ENCODE measurements at regions not wholly inside any gene's neighbourhood (a gene's known extent, or its start where the extent isn't known, plus 50 kb on each side); places are given as distances from the start of the nearest gene placed in this dataset.
A peak's percentile ranks its signal among the peaks of the same experiment; 100 is the strongest.

DNA sequence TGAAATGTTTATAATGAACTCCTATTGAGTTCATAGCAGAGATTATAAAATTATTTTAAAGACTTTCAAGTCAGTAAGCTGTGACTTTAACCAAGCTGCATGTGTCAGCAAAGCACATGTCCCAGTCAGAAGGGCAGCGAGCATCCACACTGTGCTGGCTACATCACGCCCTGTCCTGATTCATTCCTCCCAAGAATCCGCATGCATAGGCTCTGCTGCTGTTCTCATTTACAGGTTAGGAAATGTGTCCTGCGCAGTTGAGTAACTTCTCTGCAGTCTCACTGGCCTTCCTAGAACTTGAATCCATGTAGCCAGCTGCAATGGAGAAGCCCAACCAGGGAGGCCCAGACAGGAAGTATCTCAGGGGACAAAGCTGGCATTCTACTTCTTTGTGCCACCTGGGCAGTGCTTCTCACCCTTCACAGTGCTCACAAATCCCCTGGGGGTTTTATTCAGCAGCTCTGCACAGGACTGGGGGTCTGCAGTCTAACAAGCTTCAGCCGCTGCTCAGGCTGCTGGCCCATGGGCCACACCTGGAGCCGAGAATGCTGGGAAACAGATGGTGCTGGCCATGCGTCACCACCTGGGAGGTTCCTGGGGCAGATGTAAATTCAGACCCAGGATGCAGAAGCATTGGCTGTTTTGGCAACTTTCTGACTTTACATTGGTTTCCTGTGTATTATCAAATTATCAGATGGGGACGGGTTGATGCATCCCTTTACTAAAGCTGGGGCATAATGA is 192.8 kb upstream of the GDF10 start:
- no peak for DNase-seq

DNA sequence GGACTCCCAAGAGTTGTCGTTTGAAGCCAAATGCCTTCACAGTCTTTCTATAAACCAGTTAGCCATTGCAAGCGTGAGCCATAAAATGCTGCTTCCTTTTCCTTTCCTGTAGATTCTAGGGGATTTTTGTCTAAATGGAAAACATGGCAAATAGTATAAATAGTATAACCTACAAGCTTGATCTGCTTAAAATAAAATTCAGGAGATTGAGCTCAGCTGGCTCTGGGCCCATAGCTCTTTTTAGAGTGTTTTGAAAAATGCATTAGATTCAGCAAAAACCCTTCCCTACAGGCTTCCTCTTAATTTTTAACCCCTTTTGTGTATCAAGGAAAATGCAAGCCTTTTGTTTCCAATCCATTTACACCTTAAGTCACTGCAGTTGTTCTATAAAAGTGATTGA is 190.1 kb upstream of the GDF10 start:
- peak; percentile 51 for DNase-seq

DNA sequence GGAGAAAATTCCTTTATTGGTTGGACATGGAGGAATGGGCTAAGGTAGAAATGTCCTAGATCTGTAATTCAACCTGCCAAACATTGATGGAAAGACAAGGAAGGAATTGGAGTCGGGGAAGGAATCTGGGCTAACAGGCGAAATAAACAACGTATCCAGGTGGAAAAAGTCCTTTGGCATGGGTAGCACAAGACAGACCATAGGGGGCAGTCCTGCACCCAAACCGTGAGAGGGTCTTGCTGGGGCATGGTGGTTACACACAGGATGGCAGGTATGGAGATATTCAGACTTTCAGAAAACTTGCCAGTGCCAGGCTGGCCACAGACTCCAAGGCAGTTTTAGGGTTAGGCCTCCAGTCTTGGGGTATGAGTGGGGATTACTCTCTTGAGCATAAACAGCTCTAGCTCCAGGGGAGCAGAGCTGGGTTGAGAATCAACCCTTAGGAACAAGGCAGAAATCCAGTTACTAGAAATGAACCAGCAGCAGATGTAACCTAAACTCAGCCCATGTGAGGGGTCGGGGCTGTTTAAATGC is 188.6 kb upstream of the GDF10 start:
- no peak for DNase-seq

DNA sequence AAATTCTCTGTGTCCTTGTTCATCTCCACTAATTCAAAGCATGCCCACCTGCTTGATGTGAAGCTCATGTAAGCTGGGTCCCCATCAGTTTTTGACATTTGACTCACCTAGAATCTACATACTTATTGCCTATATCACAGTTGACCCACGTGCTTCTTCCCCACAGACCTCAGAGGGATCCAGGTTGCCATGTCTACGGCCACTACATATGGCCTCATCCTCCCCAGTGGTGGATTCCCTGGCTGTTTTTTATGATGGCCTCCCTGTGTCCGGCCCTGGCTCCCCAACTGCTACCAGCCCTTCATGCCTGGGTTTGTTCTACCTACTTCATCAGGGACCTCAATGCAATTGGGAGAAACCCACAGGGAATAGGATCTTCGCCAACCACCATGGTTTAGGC is 187.4 kb upstream of the GDF10 start:
- DNase-seq = no peak

DNA sequence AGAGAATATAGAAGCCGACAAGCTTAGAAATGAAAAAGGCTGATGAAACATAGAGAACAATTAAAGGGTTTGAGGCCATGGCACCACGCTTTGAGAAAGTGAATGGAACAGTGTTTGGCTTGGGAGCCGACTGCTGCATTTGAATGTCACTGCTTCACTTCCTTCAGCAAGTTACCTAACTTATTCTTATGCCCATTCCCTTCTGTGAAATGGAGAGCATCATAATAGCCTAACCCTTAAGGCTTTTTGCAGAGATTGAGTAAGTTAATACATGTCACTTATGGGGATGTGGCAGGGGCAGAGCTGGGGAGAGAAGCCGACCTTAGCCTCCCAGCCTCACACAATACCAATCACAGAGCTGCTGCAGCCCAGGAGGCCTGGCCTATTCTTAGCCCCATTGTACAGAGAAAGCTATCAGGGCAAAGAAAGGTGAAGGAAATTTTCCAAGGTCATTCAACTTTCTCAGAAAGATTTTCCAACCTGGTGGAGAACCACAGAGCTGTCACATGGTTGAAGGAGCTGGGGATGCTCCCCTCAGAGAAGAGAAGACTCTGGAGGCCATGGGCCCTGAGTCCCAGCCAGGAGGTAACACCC is 186.0 kb upstream of the GDF10 start:
- no peak for DNase-seq

DNA sequence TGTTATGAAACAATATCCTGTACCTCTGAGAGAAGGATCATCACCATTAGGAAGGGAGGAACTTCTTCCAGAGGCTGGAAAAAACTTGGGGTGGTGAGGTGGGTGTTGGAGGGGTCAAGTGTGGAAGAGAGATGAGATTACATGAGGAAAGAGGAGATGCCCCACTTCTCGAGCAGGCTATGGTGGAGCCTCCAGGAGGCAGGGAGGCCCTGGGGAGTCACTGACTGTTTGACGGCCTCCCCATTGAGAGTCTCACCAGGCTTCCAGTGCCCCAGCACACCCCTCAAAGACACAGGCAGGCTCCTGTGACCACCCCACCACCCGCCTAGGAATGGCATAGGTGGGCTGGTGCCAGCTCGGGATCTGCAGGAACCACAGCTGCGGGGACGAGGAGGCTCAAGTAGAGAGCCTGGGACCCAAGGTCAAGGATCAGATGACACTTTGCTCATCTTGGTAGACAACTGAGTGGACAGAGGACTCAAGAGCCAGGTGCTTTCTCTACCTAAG is 185.3 kb upstream of the GDF10 start:
- DNase-seq = no peak

DNA sequence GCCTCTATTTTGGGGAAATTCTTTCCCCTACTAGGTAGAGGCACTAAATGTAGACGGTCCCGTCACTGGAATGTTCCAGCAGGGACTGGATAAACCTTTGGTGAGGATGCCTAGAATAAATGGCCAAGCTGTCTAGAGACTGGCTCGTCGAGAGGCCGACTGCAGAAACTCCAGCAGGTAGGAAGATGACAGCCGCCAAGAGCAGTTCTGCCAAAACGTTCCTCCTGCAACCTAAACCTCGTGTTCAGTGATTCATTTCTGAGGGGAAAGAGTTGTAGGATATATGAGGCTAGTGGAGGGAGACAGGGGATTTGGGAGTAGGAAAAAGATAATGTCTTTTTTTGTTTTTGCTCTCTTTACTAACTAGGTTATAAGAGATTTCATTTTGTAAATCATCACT is 184.7 kb upstream of the GDF10 start:
- no peak for DNase-seq

DNA sequence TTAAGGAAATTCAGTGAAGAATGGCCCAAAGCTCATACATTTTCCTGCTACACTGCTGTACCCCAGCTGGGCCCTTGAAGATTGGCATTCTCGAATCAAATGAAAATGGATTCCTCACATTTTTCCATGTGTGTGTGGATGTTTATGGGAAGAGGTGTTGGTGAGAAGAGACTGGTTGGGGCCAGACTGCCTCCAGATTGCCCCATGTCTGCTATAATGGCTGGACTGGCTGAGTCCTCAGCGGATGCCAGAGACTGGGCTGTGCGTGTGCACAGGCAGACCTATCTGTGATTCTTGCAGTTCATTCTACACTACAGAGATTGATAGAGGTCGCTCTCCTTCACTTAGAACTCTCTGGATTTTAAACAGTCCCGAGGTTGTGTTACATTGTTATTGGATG is 183.6 kb upstream of the GDF10 start:
- no peak for DNase-seq

DNA sequence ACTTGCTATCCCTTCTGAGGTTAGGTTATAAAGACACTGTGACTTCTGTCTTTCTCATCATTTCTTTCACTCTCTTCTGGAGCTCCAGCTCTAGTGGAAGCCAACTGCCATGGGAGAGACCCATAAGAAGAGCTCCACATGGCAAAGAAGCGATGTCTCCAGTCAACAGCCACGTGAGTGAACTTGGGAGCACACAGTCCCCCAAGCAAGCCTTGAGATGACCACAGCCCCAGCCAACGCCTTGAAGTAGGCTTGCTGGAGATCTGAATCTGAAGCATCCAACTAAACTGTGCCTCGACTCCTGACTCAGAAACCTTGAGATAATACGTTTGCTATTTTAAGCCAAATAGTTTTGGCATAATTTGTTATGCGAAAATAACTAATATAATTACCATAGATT is 181.7 kb upstream of the GDF10 start:
- DNase-seq = no peak

DNA sequence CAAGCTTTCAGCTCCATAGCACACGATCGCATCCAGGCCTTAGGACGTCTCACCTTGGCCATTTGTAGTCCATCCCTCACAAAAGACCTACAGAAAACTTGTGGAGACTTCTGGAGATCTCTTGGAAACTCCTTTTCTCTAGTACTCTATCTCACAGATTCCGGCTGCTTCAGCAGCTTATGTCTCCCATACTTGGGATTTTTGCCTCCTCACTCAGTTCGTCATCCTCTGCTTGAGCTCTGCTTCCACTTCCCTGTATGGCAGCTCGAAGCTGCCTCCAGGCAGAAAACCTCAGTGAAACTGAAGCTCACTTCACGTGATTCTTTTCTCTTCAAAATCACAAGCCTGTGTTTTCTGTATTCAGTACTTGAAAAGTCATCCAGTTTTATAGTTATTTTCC is 178.7 kb upstream of the GDF10 start:
- no peak for DNase-seq

DNA sequence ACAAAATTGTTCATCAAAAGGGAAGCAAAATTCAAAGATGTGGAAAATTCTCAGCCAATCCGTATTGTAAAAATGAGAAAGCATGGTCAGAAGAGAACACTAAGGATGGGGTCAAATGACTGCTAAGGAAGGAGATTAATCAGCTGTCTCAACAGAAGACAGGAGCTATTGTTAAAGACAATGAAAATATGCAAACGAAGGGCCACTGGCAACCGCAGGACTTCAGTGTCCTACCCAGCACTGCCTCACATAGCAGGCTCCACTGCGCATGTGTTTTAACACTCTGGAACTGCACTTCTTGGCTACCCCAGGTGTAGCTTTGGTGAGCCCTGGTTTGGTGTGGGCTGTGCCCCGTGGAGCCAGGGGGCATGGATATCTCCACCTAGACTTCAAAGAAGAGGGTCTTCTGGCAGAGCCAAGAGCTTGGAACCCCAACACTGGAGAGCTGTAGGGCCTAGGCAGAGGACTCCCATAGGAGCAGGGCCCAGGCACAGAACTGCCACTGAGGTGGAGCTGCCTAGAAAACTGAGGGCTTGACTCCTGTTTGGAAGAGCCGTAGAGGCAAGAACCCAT is 176.2 kb upstream of the GDF10 start:
- no peak for DNase-seq

DNA sequence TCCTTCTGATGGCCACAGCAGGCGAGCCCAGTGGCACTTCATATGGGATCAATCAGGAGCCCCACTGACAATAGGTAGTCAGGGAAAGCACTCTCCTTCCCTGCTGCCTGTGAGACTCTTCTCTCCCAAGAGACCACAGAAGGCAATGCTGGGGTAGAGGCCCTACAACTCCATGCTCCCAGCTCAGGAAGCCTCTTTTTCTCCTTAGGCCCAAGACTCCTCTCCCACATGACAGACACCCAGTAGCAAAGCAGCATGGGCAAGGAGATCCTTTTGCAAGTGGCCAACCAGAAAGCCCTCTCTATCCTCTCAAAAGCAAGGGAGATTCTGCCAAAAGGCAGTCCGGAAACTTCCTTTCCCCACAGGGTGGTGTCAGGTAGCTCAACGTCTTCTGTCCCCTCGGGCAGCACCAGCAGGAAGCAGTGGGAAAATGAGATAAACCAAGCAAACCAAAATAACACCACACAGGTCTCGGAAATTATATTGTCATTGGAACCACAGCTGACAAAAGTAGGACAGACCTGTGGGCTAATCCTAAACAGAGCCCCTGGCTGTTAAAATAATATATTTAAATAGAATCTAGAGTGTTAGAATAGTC is 172.7 kb upstream of the GDF10 start:
- no peak for DNase-seq

DNA sequence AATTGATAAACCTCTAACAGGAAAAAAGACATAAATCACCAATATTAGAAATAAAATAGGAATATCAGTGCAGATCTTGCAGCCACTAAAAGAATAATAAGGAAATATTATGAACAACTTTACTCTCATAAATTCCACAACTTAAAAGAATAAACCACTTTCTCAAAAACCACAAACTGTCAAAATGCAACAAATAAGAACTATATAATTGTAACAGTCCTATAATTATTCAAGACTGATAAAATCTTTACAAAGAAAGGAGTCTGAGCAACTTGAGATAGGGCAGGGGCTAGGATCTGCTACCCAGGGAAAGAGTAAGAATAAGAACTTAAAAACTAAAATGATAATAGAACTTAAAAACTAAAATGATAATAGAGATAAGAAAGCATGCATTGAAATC is 169.5 kb upstream of the GDF10 start:
- DNase-seq = no peak

DNA sequence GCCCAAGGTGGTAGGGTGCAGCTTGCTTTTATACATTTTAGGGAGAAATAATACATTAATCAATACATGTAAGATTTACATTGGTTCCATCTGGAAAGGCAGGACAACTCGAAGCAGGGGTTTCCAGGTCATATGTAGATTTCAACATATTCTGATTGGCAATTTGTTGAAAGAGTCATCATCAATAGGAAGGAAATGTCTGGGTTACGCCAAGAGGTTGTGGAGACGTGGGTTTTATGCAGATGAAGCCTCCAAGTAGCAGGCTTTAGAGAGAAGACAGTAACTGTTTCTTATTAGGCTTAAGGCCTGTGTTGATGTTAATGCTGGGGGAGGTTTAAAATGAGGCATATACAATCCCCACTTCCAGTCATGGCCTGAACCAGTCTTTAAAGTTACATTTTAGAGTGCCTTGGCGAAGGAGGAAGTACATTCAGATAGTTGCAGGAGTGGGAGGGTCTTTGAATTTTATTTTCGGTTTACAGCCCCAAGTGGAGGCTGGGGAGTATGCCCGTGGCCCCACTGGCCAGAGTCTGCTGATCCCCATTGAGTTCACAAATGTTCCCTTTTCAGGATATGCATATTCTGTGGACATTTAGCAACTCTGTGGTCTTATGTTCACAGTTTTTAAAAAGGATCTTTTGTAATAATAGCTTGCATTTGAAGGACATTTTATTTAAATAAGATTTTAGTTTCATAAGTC is 166.0 kb upstream of the GDF10 start:
- no peak for DNase-seq

DNA sequence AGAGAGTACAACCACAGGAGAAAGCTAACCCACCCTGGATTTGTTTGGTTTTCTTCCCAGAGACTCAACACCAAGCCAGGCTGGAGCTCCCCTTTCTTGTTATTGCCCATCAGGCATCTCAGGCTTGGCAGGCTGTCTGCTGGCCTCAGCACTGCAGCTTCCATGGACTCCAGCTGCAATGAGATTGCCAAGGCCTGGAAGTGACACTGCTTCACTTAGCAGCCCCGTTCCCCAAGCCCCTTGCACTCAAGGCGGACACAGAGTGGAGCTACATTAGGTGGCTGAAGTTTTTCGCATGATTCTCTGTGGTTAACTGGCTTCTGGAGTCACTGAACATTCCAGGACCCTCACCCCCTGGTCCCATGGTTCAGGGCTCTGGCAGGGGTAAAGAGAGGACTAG is 163.1 kb upstream of the GDF10 start:
- DNase-seq = no peak

DNA sequence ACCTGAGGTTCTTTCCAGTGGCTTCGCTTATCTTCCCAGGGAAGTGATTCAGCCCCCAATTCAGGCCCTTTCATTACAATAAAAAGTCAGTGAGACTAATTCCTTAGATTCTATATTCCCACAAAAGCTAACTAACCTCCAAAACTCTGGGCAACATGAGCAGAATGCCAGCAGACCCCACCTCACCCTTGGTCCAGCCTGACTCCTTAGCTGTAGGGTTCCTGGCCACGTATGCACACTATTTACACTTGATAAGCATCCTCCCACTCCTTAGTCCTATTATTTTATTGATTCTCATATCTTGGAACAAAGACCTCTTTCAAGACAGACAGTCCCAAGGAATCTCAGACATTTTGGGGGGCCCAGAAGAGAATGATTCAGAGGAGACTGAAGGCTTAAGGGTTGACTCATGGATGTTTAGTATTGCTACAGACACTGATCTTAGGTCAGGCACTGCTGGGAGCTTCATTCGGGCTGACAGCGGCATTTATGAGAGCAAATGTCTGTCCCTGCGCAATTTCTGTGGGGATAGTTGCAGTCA is 162.6 kb upstream of the GDF10 start:
- no peak for DNase-seq

DNA sequence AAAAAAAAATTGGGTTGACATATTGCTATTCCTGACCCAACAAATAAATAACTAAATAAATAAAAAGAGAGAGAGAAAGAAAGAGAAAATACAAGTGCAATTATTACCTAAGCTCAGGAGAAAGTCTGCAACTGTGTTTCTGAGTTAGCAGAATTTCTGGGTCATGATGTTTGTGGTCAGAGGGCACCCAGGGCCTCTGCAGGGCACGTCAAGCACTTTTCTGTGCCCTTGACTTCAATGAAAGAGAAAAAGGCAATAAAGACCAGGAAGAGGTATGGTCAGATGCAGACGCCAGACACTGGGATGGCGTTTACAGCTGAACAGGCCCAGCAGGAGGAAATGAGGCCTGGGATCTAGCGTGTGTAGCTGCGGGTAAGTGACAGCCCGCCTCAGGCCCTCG is 160.9 kb upstream of the GDF10 start:
- DNase-seq = no peak

DNA sequence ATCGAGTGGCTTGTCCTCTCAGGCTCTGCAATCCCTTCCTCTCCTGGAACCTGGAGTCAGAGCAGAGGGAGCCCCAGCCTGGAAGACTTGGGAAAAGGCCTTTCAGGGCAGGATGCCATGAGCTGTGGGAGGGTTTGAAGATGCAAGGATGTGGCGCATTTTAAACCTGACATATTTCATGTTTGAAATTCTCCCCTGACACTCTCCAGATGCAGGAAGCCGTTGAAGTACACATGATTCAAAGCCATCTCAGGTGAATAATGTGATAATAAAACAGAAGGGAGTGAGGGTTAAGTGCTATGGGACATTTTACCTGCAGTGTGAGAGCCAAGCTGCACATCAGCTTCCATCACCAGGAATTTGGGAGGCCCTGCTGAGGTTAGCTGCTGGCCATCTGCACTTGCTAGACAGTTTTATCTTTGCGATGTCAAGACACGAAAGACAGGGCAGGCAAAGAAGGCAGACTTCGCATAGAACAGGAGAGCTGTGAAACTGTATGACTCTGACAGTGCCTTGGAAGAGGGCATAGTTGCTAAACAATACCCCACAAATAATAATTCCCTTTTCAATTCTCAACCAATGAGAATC is 159.1 kb upstream of the GDF10 start:
- DNase-seq = no peak

DNA sequence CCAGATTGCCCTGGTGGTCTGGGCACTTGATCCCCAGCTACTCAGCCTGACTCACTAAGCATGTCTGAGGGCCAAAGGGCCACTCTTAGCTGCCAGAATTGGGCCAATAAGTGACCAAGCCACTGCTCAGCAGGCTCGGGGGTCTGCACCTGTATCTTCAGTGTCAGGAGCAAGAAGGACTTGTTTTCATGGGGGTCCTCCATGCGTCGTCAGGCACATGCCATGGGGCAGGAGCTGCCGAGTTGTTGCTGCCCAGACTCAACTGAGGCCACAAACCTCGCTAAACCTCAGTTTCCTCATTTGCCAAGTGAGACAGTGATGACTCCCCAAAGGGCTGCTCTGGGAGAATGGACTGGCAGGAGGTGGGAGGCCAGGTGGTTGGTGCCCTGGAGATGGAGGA is 158.6 kb upstream of the GDF10 start:
- DNase-seq = no peak

DNA sequence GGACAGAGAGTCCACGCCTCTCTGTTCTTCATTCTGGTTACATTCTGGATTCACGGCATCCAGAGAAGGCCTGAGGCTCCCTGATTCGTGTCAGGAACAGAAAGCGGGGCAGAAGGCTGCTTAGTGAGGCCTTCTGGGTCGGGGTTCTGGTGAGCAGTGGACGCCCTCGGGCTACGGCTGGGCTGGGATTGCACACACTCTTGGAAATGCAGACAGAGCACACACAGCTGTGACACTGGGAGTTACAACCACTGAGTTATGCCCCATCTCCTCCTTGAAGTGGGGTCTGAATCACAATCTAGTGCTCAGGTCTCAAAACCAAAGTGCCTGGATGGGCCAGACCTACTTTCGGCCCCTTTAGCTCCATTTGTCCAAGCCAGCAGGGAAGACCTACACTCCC is 156.9 kb upstream of the GDF10 start:
- DNase-seq = no peak

DNA sequence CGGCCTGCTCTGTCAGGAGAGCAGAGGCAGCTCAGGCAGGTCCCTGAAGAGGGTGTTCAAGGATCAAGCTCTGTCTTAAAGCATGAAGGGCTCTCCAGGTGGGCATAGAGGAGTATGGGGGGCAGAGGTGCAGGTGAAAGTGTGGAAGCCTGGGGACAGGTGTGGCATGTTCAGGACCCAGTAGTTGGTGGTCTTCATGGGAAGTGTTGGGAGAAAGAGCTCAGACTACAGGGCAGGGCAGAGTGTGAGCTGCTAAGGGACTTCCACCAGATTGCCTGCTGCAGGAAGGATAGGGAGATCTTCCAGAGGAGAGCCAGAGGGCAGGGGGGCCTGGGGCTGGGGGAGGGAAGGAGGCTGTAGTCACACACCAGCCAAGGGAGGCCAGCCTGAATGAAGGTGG is 156.5 kb upstream of the GDF10 start:
- no peak for DNase-seq

DNA sequence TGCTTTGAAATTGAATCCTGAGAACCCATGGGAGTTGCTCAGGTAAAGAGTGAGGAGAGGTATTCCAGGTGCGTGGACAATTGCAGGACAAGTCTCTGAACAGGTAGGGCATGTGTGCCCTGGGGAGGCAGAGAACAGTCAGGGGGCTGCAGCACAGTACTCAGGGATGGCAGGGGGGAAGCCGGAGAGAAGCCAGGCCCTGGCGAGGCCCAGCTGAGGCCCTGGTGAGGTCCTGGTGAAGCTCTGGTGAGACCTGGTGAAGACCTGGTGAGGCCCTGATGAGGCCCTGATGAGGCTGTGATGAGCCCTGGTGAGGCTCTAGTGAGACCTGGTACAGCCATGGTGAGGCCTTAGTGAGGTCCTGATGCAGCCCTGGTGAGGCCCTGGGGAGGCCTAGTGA is 155.5 kb upstream of the GDF10 start:
- no peak for DNase-seq

All from hindlimb muscle (tissue), 1 donor.